ENCODE measurements at regions not wholly inside any gene's neighbourhood (a gene's known extent, or its start where the extent isn't known, plus 50 kb on each side); places are given as distances from the start of the nearest gene placed in this dataset.

GRCh38 chr15:36511594-36511993, 67.8 kb upstream of the CDIN1 start:
- Histone ChIP-seq H3K27me3 (ENCODE audit: control insufficient read depth, insufficient read depth, low read length) (no peaks in the 10 kb centered on the region), H3K4me3 (ENCODE audit: low read depth, low read length) (no peak overlapping the region), H3K36me3 (ENCODE audit: control insufficient read depth, insufficient read depth, low read length) (no peaks in the 10 kb centered on the region)
- FAIRE-seq (no peak), DNase-seq (ENCODE audit: low read depth) (no peak)
- TF ChIP-seq, protein P1, sequence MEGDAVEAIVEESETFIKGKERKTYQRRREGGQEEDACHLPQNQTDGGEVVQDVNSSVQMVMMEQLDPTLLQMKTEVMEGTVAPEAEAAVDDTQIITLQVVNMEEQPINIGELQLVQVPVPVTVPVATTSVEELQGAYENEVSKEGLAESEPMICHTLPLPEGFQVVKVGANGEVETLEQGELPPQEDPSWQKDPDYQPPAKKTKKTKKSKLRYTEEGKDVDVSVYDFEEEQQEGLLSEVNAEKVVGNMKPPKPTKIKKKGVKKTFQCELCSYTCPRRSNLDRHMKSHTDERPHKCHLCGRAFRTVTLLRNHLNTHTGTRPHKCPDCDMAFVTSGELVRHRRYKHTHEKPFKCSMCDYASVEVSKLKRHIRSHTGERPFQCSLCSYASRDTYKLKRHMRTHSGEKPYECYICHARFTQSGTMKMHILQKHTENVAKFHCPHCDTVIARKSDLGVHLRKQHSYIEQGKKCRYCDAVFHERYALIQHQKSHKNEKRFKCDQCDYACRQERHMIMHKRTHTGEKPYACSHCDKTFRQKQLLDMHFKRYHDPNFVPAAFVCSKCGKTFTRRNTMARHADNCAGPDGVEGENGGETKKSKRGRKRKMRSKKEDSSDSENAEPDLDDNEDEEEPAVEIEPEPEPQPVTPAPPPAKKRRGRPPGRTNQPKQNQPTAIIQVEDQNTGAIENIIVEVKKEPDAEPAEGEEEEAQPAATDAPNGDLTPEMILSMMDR (IDR thresholded peaks at IDR 0.05; ENCODE audit: insufficient read depth, low read length, severe bottlenecking) = no peak

DNA sequence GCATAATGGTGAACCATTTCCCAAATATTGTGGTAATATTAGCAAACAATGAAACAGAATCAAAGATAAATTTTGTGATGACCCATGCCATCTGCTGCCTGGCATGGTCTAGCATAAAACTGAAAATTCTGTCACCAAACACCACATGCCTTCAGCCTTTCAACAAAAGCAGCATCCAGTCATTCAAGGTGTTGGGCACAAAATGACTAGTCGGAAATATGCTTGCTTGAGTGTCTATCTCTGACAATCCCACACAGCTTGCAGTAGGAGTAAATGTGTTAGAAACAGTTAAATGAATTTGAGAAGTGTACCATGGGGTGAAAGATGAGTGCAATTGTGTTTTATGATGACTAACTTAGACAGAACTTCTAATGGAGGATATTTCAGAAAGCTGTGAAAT, 61.7 kb upstream of the CDIN1 start:
- no peak overlapping the region for H3K4me3 ChIP-seq (ENCODE audit: low read depth, low read length)
- H3K27me3 ChIP-seq (ENCODE audit: control insufficient read depth, insufficient read depth, low read length) = no peaks in the 10 kb centered on the region
- no peak for FAIRE-seq
- H3K36me3 ChIP-seq (ENCODE audit: control insufficient read depth, insufficient read depth, low read length) = no peaks in the 10 kb centered on the region
- TF ChIP-seq, protein P1 (IDR thresholded peaks at IDR 0.05; ENCODE audit: insufficient read depth, low read length, severe bottlenecking) = no peak
- no peak for DNase-seq (ENCODE audit: low read depth)

DNA sequence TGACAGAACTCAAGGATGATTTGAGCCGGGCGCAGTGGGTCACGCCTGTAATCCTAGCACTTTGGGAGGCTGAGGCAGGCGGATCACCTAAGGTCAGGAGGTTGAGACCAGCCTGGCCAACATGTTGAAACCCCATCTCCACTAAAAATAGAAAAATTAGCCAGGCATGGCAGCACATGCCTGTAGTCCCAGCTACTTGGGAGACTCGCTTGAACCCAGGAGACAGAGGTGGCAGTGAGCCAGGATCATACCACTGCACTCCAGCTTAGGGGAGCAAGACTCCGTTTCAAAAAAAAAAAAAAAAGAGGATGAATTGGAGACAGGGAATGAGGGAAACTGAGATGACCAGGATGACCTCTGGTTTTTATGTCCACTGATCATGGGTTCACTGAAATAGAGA, 60.4 kb upstream of the CDIN1 start:
- Histone ChIP-seq H3K4me3 (ENCODE audit: low read depth, low read length) (no peak overlapping the region), H3K27me3 (ENCODE audit: control insufficient read depth, insufficient read depth, low read length) (no peaks in the 10 kb centered on the region), H3K36me3 (ENCODE audit: control insufficient read depth, insufficient read depth, low read length) (no peaks in the 10 kb centered on the region)
- TF ChIP-seq, protein P1 (IDR thresholded peaks at IDR 0.05; ENCODE audit: insufficient read depth, low read length, severe bottlenecking) = no peak
- FAIRE-seq = no peak
- no peak for DNase-seq (ENCODE audit: low read depth)

GRCh38 chr15:36525430-36525829, 54.0 kb upstream of the CDIN1 start:
- FAIRE-seq = no peak
- Histone ChIP-seq H3K4me3 (ENCODE audit: low read depth, low read length) (no peak overlapping the region), H3K27me3 (ENCODE audit: control insufficient read depth, insufficient read depth, low read length) (no peaks in the 10 kb centered on the region), H3K36me3 (ENCODE audit: control insufficient read depth, insufficient read depth, low read length) (no peaks in the 10 kb centered on the region)
- TF ChIP-seq, protein P1 (IDR thresholded peaks at IDR 0.05; ENCODE audit: insufficient read depth, low read length, severe bottlenecking) = no peak
- no peak for DNase-seq (ENCODE audit: low read depth)

- FAIRE-seq = no peak
- TF ChIP-seq, protein P1 (IDR thresholded peaks at IDR 0.05; ENCODE audit: insufficient read depth, low read length, severe bottlenecking) = no peak
- no peaks in the 10 kb centered on the region for H3K36me3 ChIP-seq (ENCODE audit: control insufficient read depth, insufficient read depth, low read length)
- H3K4me3 ChIP-seq (ENCODE audit: low read depth, low read length) = no peak overlapping the region
- DNase-seq (ENCODE audit: low read depth) = no peak
- no peaks in the 10 kb centered on the region for H3K27me3 ChIP-seq (ENCODE audit: control insufficient read depth, insufficient read depth, low read length)
These were observed 51.9 kb upstream of the CDIN1 start for GRCh38 chr15:36527235-36528162.
